ENCODE measurements at regions not wholly inside any gene's neighbourhood (a gene's known extent, or its start where the extent isn't known, plus 50 kb on each side); places are given as distances from the start of the nearest gene placed in this dataset.

DNA sequence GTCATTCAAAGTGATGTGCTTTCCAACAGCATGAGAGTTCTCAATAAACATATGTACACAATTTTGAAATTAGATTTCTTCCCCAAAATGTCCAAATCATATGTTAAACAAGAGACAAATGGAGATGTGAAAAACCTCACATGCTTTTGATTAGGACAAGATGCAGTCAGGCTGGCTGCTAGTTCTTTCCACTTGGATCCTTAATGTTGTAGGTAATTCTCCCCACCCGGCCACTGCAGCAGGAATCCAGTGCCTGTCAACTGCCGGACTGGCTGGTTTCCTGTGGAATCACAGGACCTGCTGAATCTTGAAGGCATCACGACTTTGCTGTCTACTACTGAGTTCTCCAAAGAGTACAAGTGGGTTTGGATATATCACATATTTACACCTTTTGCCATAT, 138.6 kb upstream of the AKR1E2 start:
- DNase-seq: no peak

DNA sequence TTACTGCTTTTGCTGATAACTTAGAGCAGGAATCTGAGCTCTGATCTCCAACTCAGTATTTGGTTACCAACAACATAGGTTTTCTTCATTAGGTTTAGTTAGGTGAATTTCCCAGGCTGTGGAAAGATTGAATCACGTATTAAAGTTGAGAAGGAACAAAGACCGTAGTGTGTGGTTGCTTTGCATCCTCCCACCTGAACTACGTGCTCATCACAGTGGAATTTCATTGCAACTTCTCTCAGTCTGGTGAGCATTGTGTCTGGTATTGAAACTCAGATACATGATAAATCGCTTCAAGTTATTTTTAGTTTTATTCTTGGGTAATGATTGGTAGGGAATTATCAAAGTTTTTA, 139.4 kb upstream of the AKR1E2 start:
- peak; percentile 53 for DNase-seq

DNA sequence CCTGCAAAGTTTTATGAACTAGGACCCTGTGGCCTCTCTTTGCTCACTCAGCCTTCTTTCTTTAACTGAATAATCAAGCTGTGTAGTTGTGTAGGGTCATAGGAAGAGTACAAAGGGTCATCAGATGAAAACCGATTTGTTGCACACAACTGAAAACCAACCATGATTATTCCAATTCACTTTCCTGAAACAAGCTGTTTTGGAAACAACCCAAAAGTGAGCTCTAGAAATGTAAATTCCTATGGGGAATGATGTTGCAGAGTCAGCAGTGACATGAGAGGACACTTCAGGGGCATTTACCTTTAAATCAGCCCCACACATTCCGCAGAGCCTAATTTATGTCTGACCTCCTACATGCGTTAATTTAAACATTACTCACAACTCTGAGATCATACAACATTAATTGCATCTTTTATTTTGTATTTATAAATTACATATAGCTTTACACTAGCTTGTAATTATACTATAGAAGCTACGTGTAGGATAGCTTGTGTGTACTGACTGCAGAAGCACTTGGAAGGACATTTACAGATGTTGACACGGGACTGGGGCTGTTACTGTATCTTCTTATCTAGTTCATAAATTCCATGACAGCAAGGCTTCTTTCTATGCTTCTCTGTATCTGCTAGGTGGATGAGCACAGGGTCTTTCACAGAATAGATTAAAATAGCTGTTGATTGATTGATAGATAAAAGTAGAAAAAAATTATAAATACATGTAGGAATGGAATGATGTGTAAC, 139.9 kb upstream of the AKR1E2 start:
- DNase-seq: no peak

DNA sequence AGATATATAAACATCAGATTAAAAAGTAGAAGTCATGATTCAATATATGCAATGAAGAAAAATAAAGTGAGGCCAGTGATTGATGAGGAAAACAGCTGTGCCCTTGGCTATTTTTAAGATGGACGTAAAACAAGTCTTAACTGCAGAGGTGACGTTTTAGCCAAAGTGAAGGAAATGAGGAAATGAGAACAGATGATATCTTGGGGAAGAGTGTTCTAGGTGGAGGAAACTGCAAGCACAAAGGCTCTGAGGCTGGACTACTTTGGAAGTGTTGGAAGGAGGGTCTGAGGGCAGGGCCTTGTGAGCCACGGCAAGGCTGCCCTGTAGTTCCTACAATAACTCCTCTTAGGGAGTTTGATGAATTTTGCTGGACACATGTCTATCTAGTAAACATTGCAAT, 140.5 kb upstream of the AKR1E2 start:
- DNase-seq: no peak

DNA sequence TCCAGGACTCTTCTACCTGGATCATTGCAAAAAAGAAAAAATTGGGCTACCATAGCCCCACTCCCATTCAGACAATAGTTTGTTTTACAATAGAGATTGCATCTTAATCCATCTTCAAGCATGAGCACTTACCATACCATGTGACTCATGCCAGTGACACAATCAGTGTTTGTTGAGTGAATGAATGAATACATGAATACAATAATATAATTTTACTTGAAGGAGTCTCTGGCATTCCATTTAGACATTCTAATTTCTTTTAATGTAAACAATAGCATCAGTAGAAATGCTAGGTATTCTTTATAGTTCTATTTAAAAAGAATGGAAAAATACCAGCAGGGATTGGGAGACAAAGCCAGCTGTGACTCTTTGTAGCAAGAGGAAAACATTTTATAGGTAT, 141.6 kb upstream of the AKR1E2 start:
- no peak for DNase-seq

DNA sequence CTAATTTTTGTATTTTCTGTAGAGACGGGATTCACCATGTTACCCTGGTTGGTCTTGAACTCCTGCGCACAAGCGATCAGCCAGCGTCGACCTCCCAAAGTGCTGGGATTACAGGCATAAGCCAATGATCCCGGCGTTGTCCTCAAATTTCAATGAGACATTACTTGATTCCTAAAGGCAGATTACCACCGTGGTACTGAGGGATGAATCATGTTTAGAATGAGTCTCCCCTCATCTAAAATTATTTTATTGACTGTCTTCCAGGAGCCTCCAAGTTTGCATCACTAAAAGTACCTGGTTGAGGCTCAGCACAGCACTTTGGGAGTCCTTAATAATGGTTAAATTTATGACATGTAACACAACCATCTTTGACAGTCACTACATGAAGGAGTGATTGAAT, 142.2 kb upstream of the AKR1E2 start:
- DNase-seq: no peak

DNA sequence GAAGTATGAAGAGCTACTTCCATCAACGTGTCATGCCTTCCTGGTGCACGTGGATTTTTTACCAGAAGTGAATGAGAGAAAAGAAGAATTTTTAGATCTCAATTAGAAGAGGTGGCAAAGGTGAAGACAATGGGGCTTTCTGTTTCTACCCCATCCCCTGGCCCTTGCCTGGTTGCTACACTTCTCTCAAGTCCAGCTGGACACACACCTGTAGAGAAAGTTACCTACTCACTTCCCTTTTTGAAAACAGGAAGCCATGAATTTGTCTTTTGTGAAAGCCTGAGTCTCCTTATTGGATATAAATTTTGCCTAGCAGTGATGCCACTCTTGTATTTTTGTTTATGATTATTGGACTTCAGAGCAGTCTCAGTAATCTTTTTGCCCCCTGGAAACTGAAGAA, 142.9 kb upstream of the AKR1E2 start:
- DNase-seq: no peak

DNA sequence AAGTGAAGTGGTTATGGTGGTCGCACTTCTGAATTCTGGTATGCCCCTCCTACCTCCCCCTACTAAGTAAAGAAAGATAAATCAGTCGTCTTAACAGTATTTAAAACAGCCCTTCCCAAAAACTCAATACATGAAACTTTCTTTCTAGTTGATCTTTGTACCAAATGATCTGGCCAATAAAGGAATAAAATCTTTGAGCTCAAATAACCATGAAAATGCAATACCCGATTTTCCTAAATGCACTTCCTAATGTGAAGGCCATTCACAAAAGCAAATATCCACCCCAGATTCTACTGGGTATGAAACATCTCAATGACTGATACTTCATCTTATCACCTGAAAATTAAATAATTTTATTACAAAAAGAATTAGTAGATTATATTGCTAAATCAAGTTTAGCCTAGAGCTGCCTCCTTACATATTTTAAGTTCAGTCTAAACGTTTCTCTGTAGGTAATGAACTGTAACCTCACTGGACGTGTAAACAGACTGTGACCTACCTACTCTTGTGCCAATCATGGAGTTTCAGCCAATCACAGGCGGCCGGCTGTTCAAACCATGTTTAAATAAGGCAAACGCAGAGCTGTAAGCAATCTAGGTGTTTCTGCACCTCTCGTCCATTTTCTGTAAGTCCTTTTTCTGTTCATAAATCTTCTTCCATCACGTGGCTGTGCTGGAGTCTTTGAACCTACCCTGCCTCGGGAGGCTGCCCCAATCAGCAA, 146.9 kb upstream of the AKR1E2 start:
- no peak for DNase-seq

DNA sequence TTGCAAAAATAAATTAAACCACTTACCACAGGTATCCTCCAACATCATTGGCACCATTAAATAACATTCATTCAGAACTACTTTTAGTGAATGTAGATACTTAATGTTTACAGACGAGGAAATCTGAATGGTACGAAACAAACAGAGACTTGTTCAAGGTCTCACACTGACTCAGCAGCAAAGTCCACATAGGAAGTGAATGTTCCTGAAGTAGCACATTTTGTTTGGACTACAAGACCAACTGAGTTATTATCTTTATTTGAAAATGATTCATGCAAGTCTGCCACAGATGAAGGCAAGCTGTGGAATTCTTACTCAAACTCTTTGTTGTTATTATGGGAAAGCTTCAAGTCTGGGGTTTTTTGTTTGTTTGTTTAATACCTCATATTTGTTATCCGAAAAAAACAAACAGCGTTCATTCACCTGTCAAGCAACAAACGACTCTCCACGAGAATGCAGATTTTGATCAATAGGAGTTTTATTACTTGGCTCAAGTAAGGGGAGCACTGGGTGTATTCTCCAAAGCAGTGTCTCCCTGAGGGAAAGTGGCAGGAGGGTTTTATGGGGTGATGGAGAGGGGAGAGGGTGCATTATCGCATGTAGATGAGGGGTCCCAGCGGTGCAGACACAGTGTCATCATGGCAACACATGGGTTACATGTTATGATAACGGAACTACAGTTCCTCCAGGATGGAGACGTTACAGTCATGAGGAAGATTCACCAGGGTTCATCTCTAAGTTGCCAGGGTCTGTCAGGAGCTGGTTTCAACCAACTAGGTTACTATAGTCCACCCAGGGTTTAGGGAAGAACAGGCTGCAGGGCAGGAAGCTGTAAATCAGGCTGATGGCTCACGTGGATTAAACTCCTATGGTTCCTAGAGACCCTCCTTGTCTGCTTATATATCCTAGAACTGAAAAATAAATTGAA, 147.7 kb upstream of the AKR1E2 start:
- no peak for DNase-seq

DNA sequence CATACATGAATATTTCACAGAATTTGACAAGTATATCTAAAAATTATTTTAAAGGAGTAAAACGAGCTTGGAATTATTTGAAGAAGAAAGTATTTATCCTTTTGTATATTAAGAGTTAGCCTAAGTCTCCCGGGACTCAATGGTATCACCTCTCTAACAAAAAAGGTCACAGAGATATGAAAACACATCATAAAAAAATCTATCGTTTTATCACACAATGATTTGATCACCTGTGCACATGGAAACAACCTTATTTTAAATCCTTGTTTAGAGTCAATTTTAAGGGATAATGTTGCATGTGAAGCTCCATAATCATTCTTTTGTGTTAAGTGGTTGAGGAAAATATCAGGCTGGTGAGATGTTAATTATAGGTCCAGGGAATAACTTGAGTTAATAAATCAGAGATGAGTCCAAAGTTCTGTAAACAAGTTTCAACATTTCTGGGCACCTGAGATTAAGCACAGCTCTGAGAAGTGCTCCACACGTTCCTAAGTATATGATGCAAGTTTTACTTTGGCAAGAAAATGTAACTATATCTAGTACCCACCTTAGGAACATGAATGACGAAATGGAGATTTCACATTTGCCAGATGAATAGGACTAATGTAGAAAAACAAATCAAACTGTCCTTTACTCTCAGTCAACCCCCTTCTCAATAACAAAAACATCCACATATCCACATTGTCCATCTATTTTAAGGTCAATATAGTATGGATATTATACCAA, 148.5 kb upstream of the AKR1E2 start:
- DNase-seq: no peak

DNA sequence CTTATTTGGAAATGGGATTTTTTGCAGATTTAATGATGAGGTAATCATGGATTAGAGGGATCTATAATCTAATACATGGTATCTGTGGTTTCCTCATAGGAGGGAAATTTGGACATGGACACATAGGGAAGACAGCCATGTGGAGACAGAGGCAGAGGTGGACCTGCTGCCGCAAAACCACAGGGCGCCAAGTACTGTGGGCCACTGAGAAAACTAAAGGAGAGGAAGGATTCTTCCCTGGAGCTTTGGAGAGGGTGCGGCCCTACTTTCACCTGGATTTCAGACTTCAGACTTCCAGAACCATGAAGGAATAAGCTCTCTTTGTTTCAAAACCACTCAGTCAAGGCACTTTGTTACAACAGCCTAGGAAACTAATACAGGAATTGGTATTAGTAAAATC, 149.4 kb upstream of the AKR1E2 start:
- no peak for DNase-seq

DNA sequence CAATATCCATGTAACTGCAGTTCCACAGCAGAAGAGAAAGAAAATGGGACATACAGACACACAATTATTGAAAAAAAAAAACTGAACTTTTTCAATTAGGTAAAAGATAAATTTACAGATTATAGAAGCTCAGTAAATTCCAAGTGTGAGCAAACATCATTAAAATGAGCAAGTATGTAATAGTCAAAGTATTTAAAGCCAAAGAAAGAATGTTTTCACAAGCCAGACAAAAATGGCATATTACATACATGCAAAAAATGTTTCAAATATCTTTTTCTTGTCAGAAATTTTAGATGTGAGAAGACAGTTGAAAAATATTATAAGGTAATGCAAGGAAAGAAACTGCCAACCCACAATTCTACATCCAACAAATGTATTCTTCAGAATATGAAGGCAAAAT, 150.2 kb upstream of the AKR1E2 start:
- no peak for DNase-seq

DNA sequence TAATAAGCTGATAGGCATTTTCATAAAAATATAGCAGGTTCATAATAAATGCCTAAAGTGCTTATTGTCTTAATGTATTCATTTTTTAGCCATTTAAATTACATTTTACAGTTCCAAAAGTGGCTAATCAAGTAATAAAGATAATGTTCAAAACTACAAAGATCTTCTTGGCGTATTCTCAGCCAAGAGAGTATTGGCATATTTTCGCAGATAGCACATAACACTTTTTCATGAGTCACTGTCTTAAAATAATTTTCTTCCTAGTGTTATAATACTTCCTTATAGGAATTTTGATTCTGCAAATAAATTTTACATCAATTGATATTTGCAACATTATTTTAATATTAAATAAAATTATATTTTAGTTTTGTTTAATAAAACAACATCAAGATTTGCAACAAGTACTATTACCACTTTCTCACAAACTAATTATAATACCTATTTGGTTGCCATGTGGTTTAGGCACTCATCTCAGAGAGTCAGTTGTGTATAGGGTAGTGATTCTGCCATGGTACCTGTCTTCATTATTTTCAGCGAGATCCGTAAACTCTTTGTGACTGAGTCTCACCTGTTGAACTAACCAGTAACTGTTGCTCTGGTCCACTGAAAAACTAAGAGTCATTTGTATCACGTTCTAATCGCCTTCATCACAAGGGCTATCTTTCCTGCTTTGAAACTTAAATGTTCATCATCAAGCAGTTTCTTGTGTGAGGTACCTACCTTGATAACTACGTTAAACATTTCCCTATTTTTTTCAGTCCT, 152.5 kb upstream of the AKR1E2 start:
- DNase-seq: no peak

DNA sequence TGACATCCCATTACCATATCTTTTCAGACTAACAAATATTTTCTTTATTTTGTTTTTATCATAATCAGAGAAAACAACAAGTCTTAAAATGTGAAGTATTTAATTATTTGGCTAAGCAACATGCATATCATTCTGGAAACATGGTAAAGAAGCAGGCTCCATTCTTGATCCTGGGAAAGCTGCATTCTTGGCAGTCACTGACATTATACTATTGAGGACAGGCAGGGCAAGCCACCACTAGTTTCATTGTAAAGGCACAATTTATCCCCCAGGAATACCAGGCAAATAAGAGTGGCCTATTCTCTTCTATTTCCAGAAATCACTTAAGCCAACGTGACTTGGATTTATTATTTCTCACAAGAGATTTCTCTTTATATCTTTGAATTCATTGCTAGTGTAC, 153.8 kb upstream of the AKR1E2 start:
- DNase-seq: no peak

DNA sequence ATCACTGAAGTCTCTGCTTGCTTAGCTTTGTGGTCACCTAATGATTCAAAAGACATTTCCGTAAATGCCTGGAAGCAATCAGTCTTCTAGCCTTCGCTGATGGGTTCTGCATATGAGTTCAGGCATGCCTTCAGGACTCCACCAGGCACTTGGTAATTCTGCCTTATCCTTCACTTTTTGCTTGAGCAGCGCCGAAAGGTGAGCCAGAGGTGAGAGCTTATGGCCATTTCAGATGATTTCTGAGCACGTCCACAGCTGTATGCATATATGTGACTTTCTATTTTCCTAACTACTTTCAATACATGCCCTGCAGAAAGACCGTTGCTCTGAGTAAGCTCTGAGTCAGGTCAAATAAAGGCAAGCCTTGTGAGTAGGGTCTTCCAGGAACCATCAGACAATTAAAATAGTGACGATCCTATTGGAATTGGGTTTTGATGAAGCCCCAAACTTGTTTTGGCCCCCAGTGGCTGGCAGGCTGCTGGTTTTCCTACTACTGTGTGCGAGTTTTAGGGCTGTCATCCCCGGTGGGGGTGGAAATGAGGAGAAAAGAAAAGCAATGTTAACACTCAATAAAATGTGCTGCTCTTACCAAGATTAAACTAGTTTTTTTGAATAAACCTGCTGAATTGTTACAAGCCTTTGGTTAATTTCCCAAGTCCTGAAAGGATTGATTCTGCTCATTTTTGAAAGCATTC, 154.4 kb upstream of the AKR1E2 start:
- no peak for DNase-seq

DNA sequence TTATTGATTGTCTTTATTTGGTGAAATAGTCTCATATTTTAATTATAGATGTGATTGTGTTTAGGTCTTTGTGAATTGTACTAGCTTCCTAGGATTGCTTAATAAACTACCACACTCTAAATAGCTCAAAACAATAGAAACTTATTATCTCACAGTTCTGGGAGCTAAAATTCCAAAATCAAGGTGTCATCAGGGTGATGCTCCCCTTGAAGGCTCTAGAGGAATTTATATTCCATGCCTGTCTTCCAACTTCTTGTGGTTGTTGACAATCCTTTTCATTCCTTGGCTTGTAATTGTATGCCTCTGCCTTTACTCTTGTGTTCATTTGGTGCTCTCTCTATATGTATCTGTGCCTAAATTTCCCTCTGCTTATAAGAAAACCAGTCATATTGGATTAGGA, 155.3 kb upstream of the AKR1E2 start:
- no peak for DNase-seq

DNA sequence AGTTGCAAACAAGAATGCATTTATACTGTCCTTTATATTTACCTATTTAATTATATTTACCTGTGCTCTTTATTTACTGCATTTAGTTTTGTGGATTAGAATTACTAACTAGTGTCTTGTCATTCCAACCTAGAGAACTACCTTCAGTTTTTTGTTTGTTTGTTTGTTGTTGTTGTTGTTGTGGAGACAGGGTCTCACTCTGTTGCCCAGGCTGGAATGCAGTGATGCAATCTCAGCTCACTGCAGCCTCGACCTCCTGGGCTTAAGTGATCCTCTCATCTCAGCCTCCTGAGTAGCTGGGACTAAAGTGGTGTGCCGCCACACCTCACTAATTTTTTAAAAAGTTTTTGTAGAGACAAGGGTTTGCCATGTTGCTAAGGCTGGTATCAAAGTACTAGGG, 156.4 kb upstream of the AKR1E2 start:
- no peak for DNase-seq

DNA sequence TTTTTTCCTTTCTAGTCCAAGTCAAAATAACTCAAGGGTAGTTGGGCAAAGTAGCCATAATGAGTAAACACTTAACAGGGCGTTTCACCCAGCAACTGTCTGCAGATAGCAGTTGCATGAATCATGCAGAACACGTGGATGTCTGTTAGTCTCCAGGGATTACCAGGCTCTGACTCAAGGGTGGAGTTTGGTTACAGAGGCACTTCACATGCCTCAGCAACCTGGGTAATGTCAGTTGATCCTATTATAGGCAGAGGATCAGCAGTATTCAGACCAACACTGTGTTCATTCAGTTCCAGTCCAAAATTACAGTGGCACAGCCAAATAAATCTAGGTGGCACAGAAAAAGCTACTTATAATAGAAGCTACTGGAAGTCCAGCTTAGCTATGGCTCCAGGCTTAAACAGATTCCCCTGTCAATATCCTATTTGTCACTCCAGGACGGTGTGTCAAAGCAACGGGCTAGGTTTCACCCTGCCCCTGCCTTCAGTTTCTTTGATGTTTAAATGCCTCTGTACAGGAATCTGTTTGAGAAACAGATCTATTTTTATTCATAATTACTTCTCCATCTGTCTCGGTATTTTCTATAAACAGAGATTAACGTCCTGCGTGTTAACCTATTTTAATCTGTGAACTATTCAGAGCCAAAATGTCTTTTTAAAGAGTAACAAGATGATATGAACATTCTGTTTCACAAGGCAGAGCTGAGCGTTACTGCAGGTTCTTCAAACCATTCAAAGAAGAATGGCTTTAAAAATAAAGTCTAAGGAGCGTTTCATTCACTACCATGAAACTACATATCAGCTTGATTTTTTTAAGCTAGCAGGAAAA, 162.6 kb upstream of the AKR1E2 start:
- DNase-seq: peak; percentile 29

DNA sequence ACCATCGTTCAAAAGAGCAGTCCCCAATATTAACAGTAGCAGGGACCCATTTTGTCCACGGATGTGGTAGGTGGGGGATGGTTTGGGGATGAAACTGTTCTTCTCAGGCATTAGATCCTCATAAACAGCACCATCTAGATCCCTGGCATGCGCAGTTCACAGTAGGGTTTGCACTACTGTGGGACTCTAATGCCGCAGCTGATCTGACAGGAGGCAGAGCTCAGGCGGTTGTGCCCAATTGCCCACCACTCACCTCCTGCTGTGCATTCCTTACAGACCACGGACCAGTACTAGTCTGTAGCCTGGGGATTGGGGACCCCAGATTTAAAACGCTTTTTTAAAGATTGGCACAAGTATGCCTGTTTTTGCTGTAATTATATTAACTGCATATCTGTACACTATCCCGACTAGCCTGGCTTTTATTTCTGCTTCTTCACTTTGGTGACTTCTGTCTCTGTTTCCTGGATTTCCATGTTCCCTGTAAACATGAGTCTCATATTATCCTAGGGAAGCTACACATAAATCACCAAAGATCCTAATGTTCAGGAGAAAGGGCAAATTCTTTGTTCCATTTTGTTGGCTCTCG, 163.3 kb upstream of the AKR1E2 start:
- DNase-seq: no peak

DNA sequence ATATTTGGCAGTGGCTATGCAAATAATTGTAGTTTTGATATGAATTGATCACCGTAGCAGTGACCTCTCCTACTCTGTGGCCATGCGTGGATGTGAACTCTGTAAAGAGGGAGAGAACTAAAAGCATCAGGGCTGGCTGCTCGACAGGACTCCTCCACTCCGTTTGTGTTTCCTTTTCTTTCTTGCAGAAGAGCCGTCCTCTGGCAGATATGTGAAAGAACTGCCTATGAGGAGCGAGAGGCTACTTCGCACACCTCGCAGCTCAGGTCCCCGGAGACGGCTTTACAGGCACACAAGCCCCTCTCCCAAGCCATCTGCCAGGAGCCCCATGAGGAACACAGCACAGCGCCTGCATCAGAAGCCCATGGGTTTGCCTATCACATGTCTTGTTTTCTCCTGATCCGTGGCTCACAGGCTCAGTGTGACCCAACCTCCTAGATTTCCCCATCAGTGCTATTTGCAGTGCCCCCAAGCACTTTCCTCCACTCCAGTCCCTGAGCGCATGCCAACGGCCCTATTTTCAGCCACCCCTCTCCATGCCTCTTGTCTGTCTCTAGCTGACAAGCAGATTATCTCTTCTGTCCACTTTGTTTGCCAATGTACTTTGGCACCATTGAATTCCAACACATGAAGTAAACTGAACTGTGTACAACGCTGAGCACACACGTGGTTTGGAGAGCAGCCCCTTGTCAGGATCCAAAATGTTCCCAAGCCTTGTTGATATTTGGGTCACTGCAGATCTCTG, 164.3 kb upstream of the AKR1E2 start:
- no peak for DNase-seq

All from stimulated activated CD4-positive, alpha-beta T cell treated with anti-CD3 and anti-CD28 coated beads, Interleukin-15, amount 100 ng/mL, for 24 hours (primary cell).